D721Med (cell line): ENCODE measurements at regions not wholly inside any gene's neighbourhood (a gene's known extent, or its start where the extent isn't known, plus 50 kb on each side); places are given as distances from the start of the nearest gene placed in this dataset.

Source experiments
- DNase-seq: peaks from one replicate; pipeline ENCODE4 v3.0.0; 2011; ENCODE audit warnings: low spot score; ENCODE audit not compliant: insufficient read length
- FAIRE-seq: peaks from 2 replicates; lab custom pipeline; 2011; peaks lifted over from hg19 to GRCh38; lab: Jason Lieb, UNC
- TF ChIP-seq, protein P1 (sequence below): IDR thresholded peaks from 2 replicates; pipeline ENCODE4 v1.5.1; 2012; ENCODE audit warnings: mild to moderate bottlenecking, control low read depth; ENCODE audit not compliant: insufficient read depth; ENCODE audit errors: missing control alignments

DNA sequence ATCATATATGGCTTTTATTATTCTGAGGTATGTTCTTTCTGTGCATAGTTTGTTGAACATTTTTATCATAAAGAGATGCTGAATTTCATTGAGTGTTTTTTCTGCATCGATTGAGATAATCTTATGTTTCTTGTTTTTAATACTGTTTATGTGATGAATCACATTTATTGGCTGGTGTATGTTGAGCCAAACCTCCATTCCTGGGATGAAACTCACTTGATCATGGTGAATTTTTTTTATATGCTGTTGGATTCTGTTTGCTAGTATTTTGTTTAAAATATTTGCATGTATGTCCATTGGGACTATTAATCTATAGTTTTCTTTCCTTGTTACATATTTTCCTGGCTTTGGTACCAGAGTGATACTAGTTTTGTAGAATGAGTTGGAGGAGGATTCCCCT is 500.2 kb downstream of the CDH11 start:
- FAIRE-seq: no peak
- DNase-seq: no peak
- TF ChIP-seq, protein P1, sequence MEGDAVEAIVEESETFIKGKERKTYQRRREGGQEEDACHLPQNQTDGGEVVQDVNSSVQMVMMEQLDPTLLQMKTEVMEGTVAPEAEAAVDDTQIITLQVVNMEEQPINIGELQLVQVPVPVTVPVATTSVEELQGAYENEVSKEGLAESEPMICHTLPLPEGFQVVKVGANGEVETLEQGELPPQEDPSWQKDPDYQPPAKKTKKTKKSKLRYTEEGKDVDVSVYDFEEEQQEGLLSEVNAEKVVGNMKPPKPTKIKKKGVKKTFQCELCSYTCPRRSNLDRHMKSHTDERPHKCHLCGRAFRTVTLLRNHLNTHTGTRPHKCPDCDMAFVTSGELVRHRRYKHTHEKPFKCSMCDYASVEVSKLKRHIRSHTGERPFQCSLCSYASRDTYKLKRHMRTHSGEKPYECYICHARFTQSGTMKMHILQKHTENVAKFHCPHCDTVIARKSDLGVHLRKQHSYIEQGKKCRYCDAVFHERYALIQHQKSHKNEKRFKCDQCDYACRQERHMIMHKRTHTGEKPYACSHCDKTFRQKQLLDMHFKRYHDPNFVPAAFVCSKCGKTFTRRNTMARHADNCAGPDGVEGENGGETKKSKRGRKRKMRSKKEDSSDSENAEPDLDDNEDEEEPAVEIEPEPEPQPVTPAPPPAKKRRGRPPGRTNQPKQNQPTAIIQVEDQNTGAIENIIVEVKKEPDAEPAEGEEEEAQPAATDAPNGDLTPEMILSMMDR: no peak

DNA sequence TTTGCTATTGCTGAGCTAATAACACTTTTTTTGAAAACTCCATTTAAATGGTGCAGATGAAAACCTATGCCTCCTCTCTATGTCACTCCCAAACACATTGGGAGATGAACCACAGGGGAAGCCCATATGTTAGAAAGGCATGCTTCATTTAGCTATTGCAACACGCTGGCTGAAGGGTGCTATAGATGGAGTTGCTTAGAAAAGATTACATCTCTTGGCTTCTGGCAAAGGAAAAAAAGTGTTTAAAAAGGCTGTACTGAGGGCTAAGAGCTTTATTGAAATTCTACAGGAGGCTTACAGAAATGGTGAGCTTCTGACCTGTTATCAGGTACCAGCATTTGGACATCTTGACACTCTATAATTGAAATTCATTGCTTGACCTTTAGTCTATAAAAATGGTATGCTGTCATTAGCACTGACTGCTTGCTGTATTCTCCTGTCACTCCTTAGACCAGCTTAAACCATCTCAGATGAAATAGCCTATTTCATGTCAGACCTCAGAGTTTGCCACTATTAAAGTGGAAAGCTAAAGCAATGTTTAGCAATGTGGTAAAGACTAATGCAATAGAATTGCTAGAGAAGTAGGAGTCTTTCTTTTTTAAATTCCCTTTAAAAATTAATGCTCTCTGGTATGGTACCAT is 503.9 kb downstream of the CDH11 start:
- DNase-seq (no peak), FAIRE-seq (no peak)
- TF ChIP-seq, protein P1: no peak

DNA sequence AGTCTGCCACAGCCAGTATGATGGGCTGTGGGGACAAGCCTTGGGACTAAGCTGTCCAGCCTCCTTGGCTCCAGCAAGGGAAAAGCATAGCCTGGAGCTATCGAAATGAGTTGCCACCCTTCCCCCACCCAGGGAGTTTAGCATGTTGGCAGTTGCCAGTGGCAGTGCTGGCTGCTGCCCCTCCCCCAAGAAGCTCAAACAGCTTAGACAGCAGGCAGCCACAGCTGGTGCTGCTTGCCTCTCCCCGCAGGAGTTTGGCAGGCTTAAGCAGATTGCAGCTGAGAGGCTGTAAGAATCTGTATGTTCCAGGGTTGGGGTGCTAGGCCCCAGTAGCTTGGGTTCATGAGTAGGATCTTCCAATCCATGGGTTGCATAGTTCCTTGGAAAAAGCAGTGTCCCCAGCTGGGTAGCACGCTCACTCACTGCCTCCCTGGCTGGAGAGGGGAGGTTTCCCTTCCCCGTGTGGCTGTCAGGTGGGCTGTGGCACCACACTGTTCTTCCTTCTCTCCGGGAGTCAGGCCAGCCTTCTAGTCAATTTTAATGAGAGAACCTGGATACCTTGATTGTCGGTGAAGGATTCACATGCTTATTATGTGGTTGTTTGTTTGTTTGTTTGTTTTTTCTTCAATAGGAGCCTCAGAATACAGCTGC is 506.1 kb downstream of the CDH11 start:
- FAIRE-seq: no peak
- TF ChIP-seq, protein P1: no peak

DNA sequence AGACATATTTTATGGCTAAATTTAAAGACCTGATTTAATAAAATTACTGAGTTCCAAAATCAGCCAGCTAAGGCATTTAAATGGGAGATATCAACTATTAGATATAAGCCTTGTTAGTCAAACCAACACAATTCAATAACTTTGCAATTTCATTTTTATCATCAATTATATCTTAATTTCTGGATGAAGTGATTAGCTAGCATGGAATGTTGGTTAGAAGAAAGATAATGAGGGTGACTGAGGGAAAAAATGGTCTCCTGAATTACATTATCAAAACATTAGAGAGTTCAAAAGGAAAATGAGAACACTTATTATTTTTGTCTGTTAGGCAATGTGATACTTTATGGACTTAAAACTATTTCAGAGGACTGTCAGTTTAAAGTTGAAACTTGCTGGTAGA is 525.7 kb downstream of the CDH11 start:
- DNase-seq: no peak
- no peak for FAIRE-seq
- TF ChIP-seq, protein P1: no peak

More for the DNA sequence above, 506.1 kb downstream of the CDH11 start:
- DNase-seq: no peak

DNA sequence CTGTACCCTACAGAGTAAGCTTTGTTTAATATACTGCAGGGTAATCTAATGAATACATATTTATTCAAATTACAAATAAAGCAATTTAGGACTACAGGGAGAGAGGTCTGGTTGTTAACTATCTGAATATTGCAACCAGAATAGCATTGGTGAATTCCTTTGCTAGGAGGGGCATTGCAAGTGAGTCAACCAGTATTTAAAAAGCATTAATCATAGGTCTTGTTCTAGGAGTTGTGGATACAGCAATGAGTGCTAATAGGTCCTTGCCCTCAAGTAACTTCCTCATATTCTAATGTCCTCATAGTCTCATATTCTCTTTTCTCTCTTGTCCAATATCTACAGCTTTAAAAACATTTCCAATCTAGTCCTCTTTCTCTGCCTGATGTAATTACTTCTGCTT is 531.4 kb downstream of the CDH11 start:
- TF ChIP-seq, protein P1: no peak
- FAIRE-seq: no peak
- DNase-seq: no peak

DNA sequence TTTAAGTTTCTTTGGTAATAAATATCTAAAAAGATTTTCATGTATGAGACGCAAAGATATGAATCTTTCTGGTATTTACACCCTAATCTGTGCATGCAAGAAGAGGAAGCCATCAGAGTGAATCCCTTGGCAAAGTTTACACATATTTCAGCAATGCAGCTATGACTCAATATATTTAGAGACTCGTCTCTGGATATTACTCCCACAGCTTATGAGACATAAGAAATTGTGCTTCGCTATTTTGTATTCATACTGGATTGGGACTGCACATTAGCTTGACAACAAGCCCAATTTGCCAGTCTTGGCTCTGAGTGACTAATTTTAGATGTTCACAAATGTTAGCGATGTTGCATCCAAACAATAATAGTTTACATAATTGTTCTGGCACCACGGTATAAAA is 532.0 kb downstream of the CDH11 start:
- no peak for DNase-seq
- TF ChIP-seq, protein P1: no peak
- FAIRE-seq: no peak

DNA sequence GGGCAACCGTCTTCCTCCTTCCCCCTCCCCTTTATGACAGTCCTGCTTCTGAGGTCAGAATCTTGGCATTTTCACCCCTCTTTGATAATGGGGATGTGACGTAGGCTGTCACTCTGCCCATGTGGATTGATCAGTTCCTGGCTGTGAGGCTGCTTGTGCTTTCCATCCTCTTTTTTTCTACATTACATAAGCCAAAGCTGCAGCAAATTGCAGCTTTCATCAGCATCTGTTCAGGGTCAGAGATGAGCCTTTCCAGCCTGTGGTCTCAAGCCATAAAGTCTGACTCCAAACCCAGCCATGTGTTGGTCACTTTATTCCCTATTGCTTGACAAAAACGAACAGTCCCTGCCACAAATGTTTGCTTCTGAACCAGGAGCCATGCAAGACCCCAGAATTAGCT is 535.1 kb downstream of the CDH11 start:
- TF ChIP-seq, protein P1: no peak
- DNase-seq: no peak
- no peak for FAIRE-seq
